Caco-2 (cell line): ENCODE measurements at regions not wholly inside any gene's neighbourhood (a gene's known extent, or its start where the extent isn't known, plus 50 kb on each side); places are given as distances from the start of the nearest gene placed in this dataset.

Experiments
- BruUV-seq: library from RNA; stranded (reverse); fragments of 400-500 nt; replicated peaks from 2 replicates; lab custom pipeline; 2021; lab: Mats Ljungman, UMichigan
- CTCF ChIA-PET: fragments of 300-600 bp; sonication (Branson Sonifier 250); formaldehyde crosslinking; loops from one replicate; lab custom pipeline; 2022; ENCODE audit warnings: antibody characterized with exemption; lab: Charles Lee
- POLR2A ChIA-PET: fragments of 300-600 bp; sonication (Branson Sonifier 250); formaldehyde crosslinking; loops from one replicate; lab custom pipeline; 2022; ENCODE audit warnings: antibody characterized with exemption; lab: Charles Lee
- DNase-seq, 2 experiments: peaks; one replicate each; pipeline versions ENCODE4 v3.0.0 to v3.0.0-alpha.2; 2020 to 2022
- H3K27me3 ChIP-seq: replicated peaks from 2 replicates; pipeline ENCODE4 v1.6.0; 2011; ENCODE audit warnings: low read length; ENCODE audit not compliant: control insufficient read depth, insufficient read depth
- H3K36me3 ChIP-seq: 2 replicates; pipeline ENCODE4 v1.5.1; 2011; ENCODE audit warnings: low read length; ENCODE audit not compliant: control insufficient read depth, insufficient read depth
- H3K4me1 ChIP-seq: fragments of 250-450 bp; sonication (Bioruptor Pico); 2 replicates; pipeline ENCODE4 v1.5.1; 2020; ENCODE audit warnings: mild to moderate bottlenecking
- H3K4me3 ChIP-seq: 2 replicates; pipeline ENCODE4 v1.5.1; 2011; ENCODE audit warnings: low read depth, mild to moderate bottlenecking, control low read depth, low read length
- H3K9me3 ChIP-seq: fragments of 250-450 bp; sonication (Bioruptor Pico); 2 replicates; pipeline ENCODE4 v1.5.1; 2020; ENCODE audit warnings: mild to moderate bottlenecking, moderate library complexity
- H3K27ac Mint-ChIP-seq: one replicate; pipeline ENCODE4 v1.8.0; 2022; ENCODE audit warnings: mixed read lengths; ENCODE audit not compliant: unreplicated experiment
- H3K27me3 Mint-ChIP-seq: one replicate; pipeline ENCODE4 v1.8.0; 2022; ENCODE audit warnings: mixed read lengths; ENCODE audit not compliant: insufficient read depth, unreplicated experiment
- H3K36me3 Mint-ChIP-seq: one replicate; pipeline ENCODE4 v1.8.0; 2022; ENCODE audit warnings: mild to moderate bottlenecking, mixed read lengths; ENCODE audit not compliant: insufficient read depth, unreplicated experiment
- H3K4me1 Mint-ChIP-seq: one replicate; pipeline ENCODE4 v1.8.0; 2022; ENCODE audit warnings: low read depth, mixed read lengths; ENCODE audit not compliant: unreplicated experiment
- H3K4me3 Mint-ChIP-seq: one replicate; pipeline ENCODE4 v1.8.0; 2022; ENCODE audit warnings: mild to moderate bottlenecking, moderate library complexity, mixed read lengths; ENCODE audit not compliant: unreplicated experiment
- H3K9me3 Mint-ChIP-seq: one replicate; pipeline ENCODE4 v1.8.0; 2022; ENCODE audit warnings: mixed read lengths; ENCODE audit not compliant: unreplicated experiment
- CTCF ChIP-seq, 2 experiments: fragments of 200-600 bp in 1 of 2; IDR thresholded peaks; 1 replicate in 1 of 2; 2 replicates in 1 of 2; pipeline versions ENCODE4 v1.5.1 to v1.8.0; 2011 to 2022; ENCODE audit warnings: antibody characterized with exemption in 1 of 2, control low read depth in 1 of 2, inconsistent platforms in 1 of 2, low read depth in 1 of 2, low read length in 1 of 2, mild to moderate bottlenecking in 1 of 2, moderate library complexity in 1 of 2; ENCODE audit not compliant: insufficient read depth in 1 of 2, severe bottlenecking in 1 of 2, unreplicated experiment in 1 of 2
- intact Hi-C: fragments of 100-400 bp; cut with micrococcal nuclease; formaldehyde crosslinking; loops from one replicate; pipeline ENCODE4 v1.10.0; 2022; ENCODE audit not compliant: unreplicated experiment

GRCh38 chr6:167495506-167496401 lies 170.9 kb downstream of the TTLL2 start:
- peaks cover 22% of the 10 kb centered on the region for H3K4me1 ChIP-seq
- Mint-ChIP-seq H3K36me3 (no peaks in the 10 kb centered on the region), H3K27ac (no peak overlapping the region), H3K4me3 (no peak overlapping the region), H3K4me1 (peaks cover 14% of the 10 kb centered on the region), H3K27me3 (no peaks in the 10 kb centered on the region), H3K9me3 (no peaks in the 10 kb centered on the region)
- no peak for DNase-seq
- no peaks in the 10 kb centered on the region for H3K36me3 ChIP-seq
- CTCF ChIA-PET = interaction anchor here (0.6 kb wide), 1 partner anchor 456 kb away, joined by 3 read pairs; no protein-coding TSS in a partner anchor
- POLR2A ChIA-PET = no interaction called here
- H3K27me3 ChIP-seq = no peaks in the 10 kb centered on the region
- intact Hi-C loops = no loop called here
- H3K4me3 ChIP-seq = no peak overlapping the region
- H3K9me3 ChIP-seq = no peaks in the 10 kb centered on the region
- no peak for TF ChIP-seq CTCF (IDR thresholded peaks at IDR 0.05; ENCODE audit: insufficient read depth in 1 of 2, low read depth in 1 of 2, low read length in 1 of 2, severe bottlenecking in 1 of 2, unreplicated experiment in 1 of 2)
- BruUV-seq = no TSS peak

- H3K36me3 Mint-ChIP-seq = no peaks in the 10 kb centered on the region
- no peaks in the 10 kb centered on the region for H3K27me3 ChIP-seq
Measured at GRCh38 chr6:167496707-167497106, 171.8 kb downstream of the TTLL2 start.

More at GRCh38 chr6:167496707-167497106, 171.8 kb downstream of the TTLL2 start:
- intact Hi-C loops = no loop called here
- H3K4me1 ChIP-seq = peaks cover 14% of the 10 kb centered on the region
- no peaks in the 10 kb centered on the region for H3K9me3 ChIP-seq
- Mint-ChIP-seq H3K27ac (no peak overlapping the region), H3K9me3 (no peaks in the 10 kb centered on the region), H3K4me3 (no peak overlapping the region), H3K27me3 (no peaks in the 10 kb centered on the region), H3K4me1 (peaks cover 5% of the 10 kb centered on the region)
- TF ChIP-seq CTCF (IDR thresholded peaks at IDR 0.05; ENCODE audit: insufficient read depth in 1 of 2, low read depth in 1 of 2, low read length in 1 of 2, severe bottlenecking in 1 of 2, unreplicated experiment in 1 of 2) = no peak
- no peak for DNase-seq
- POLR2A ChIA-PET = no interaction called here
- no TSS peak for BruUV-seq
- no peaks in the 10 kb centered on the region for H3K36me3 ChIP-seq
- no peak overlapping the region for H3K4me3 ChIP-seq
- CTCF ChIA-PET = interaction anchor here (0.6 kb wide), 1 partner anchor 455 kb away, joined by 3 read pairs; no protein-coding TSS in a partner anchor
